A673 (cell line): ENCODE measurements at regions not wholly inside any gene's neighbourhood (a gene's known extent, or its start where the extent isn't known, plus 50 kb on each side); places are given as distances from the start of the nearest gene placed in this dataset.

ENCODE experiments used
- BruUV-seq: library from RNA; stranded (reverse); fragments of 400-500 nt; replicated peaks from 2 replicates; lab custom pipeline; 2021; lab: Mats Ljungman, UMichigan
- CTCF ChIA-PET: fragments of 300-600 bp; sonication (Branson Sonifier 250); formaldehyde crosslinking; loops from one replicate; lab custom pipeline; 2022; ENCODE audit warnings: antibody characterized with exemption; lab: Charles Lee
- POLR2A ChIA-PET: fragments of 300-600 bp; sonication (Branson Sonifier 250); formaldehyde crosslinking; loops from one replicate; lab custom pipeline; 2022; ENCODE audit warnings: antibody characterized with exemption; ENCODE audit not compliant: low non-redundant PET; lab: Charles Lee
- DNase-seq: peaks from one replicate; pipeline ENCODE4 v3.0.0-alpha.2; 2015; ENCODE audit warnings: low spot score
- H3K27ac ChIP-seq: fragments of 200-600 bp; sonication (generic); 2 replicates; pipeline ENCODE4 v1.5.1; 2016; ENCODE audit warnings: mixed run types, low read depth, mild to moderate bottlenecking, mixed read lengths, antibody characterized with exemption, low read length; ENCODE audit not compliant: poor library complexity, severe bottlenecking
- H3K27me3 ChIP-seq: fragments of 200-600 bp; sonication (generic); replicated peaks from 2 replicates; pipeline ENCODE4 v1.6.1; 2017; ENCODE audit warnings: mixed run types, low read depth, mild to moderate bottlenecking, mixed read lengths, antibody characterized with exemption, low read length; ENCODE audit not compliant: insufficient read depth, poor library complexity
- H3K36me3 ChIP-seq: fragments of 200-600 bp; sonication (generic); 2 replicates; pipeline ENCODE4 v1.6.1; 2016; ENCODE audit warnings: mixed run types, mild to moderate bottlenecking, mixed read lengths, antibody characterized with exemption, low read length; ENCODE audit not compliant: insufficient read depth, poor library complexity, severe bottlenecking
- H3K4me1 ChIP-seq: fragments of 200-600 bp; sonication (generic); 2 replicates; pipeline ENCODE4 v1.6.1; 2017; ENCODE audit warnings: mixed run types, mild to moderate bottlenecking, mixed read lengths, antibody characterized with exemption, low read length; ENCODE audit not compliant: insufficient read depth, poor library complexity, severe bottlenecking
- H3K4me3 ChIP-seq: fragments of 200-600 bp; sonication (generic); 2 replicates; pipeline ENCODE4 v1.5.1; 2016; ENCODE audit warnings: low read depth, mixed run types, mild to moderate bottlenecking, mixed read lengths, low read length; ENCODE audit not compliant: poor library complexity, severe bottlenecking
- H3K9me3 ChIP-seq: fragments of 200-600 bp; sonication (generic); 2 replicates; pipeline ENCODE4 v1.6.1; 2016; ENCODE audit warnings: mixed run types, low read depth, mild to moderate bottlenecking, mixed read lengths, antibody characterized with exemption, low read length; ENCODE audit not compliant: poor library complexity, severe bottlenecking
- CTCF ChIP-seq: fragments of 300-800, 200-600 bp; sonication (generic); conservative IDR thresholded peaks from 2 replicates; pipeline ENCODE4 v1.5.1; 2017; ENCODE audit warnings: low read depth, mild to moderate bottlenecking, antibody characterized with exemption, low read length, moderate library complexity, mixed read lengths
- EZH2 ChIP-seq: fragments of 200-600 bp; sonication (generic); IDR thresholded peaks from 2 replicates; pipeline ENCODE4 v1.6.1; 2017; ENCODE audit warnings: borderline replicate concordance, low read depth, mild to moderate bottlenecking, mixed read lengths, antibody characterized with exemption, low read length; ENCODE audit not compliant: poor library complexity, severe bottlenecking
- intact Hi-C: fragments of 100-400 bp; cut with micrococcal nuclease; formaldehyde crosslinking; loops from one replicate; pipeline ENCODE4 v1.10.0; 2022; ENCODE audit not compliant: unreplicated experiment

GRCh38 chr13:38582133-38582532 lies 104.7 kb upstream of the FREM2 start:
- ChIA-PET POLR2A (interaction anchor here (0.6 kb wide), 1 partner anchor 91 kb away, joined by 3 read pairs; no protein-coding TSS in a partner anchor), CTCF (interaction anchor here (0.5 to 1.1 kb wide), 8 partner anchors 14 to 1088 kb away, joined by 3 to 6 read pairs (median 4); no protein-coding TSS in a partner anchor)
- H3K4me1 ChIP-seq: peaks cover 6% of the 10 kb centered on the region
- BruUV-seq: no TSS peak
- no peak overlapping the region for H3K27ac ChIP-seq
- peak; percentile 82 for DNase-seq
- H3K9me3 ChIP-seq: no peaks in the 10 kb centered on the region
- H3K36me3 ChIP-seq: no peaks in the 10 kb centered on the region
- H3K27me3 ChIP-seq: no peaks in the 10 kb centered on the region
- intact Hi-C loops: loop anchor here (2.0 to 10.0 kb wide), 3 partner anchors 183 to 941 kb away; no protein-coding TSS in a partner anchor
- TF ChIP-seq CTCF (peak; percentile 81), EZH2 (no peak)
- H3K4me3 ChIP-seq: no peak overlapping the region

GRCh38 chr13:38590230-38590629 lies 96.6 kb upstream of the FREM2 start:
- no peaks in the 10 kb centered on the region for H3K9me3 ChIP-seq
- no TSS peak for BruUV-seq
- no peaks in the 10 kb centered on the region for H3K27me3 ChIP-seq
- POLR2A ChIA-PET: no interaction called here
- H3K36me3 ChIP-seq: no peaks in the 10 kb centered on the region
- no peak for DNase-seq
- no peak for TF ChIP-seq EZH2
- TF ChIP-seq CTCF: no peak
- H3K4me1 ChIP-seq: no peaks in the 10 kb centered on the region
- intact Hi-C loops: no loop called here
- CTCF ChIA-PET: no interaction called here
- no peak overlapping the region for H3K4me3 ChIP-seq
- no peak overlapping the region for H3K27ac ChIP-seq

GRCh38 chr13:38590796-38591507 lies 95.9 kb upstream of the FREM2 start:
- H3K4me1 ChIP-seq: no peaks in the 10 kb centered on the region
- BruUV-seq: no TSS peak
- ChIA-PET POLR2A (no interaction called here), CTCF (interaction anchor here (0.5 kb wide), 1 partner anchor 229 kb away, joined by 4 read pairs; no protein-coding TSS in a partner anchor)
- no peak for DNase-seq
- H3K4me3 ChIP-seq: no peak overlapping the region
- no peaks in the 10 kb centered on the region for H3K9me3 ChIP-seq
- intact Hi-C loops: no loop called here
- no peak overlapping the region for H3K27ac ChIP-seq
- H3K27me3 ChIP-seq: no peaks in the 10 kb centered on the region
- no peaks in the 10 kb centered on the region for H3K36me3 ChIP-seq
- no peak for TF ChIP-seq CTCF
- no peak for TF ChIP-seq EZH2
